HEK293T (cell line): ENCODE measurements at regions not wholly inside any gene's neighbourhood (a gene's known extent, or its start where the extent isn't known, plus 50 kb on each side); places are given as distances from the start of the nearest gene placed in this dataset.

Experiments
- CTCF ChIA-PET: fragments of 350-600 bp; formaldehyde crosslinking; extraction: SDS; loops from one replicate; lab custom pipeline; 2021; ENCODE audit warnings: antibody characterized with exemption, inconsistent platforms; lab: Yijun Ruan, JAX
- POLR2A ChIA-PET: fragments of 350-600 bp; formaldehyde crosslinking; extraction: SDS; loops from one replicate; lab custom pipeline; 2020; ENCODE audit warnings: antibody characterized with exemption, inconsistent platforms; lab: Yijun Ruan, JAX
- DNase-seq: peaks from one replicate; pipeline ENCODE4 v3.0.0; 2012; ENCODE audit warnings: mixed read lengths; ENCODE audit errors: extremely low spot score
- ARNT ChIP-seq: fragments of 450-650 bp; IDR thresholded peaks from 2 replicates; pipeline ENCODE4 v1.6.1; 2017; ENCODE audit warnings: mild to moderate bottlenecking
- BHLHE40 ChIP-seq: fragments of 450-650 bp; IDR thresholded peaks from 2 replicates; pipeline ENCODE4 v1.6.1; 2016; ENCODE audit warnings: mild to moderate bottlenecking, moderate library complexity, borderline replicate concordance
- CTBP1 ChIP-seq: fragments of 450-650 bp; IDR thresholded peaks from 2 replicates; pipeline ENCODE4 v1.6.1; 2016; ENCODE audit warnings: borderline replicate concordance
- ELF4 ChIP-seq: fragments of 450-650 bp; IDR thresholded peaks from 2 replicates; pipeline ENCODE4 v1.6.1; 2017; ENCODE audit warnings: antibody characterized with exemption
- FOXA1 ChIP-seq: fragments of 450-650 bp; IDR thresholded peaks from 2 replicates; pipeline ENCODE4 v1.6.1; 2016; ENCODE audit warnings: mild to moderate bottlenecking
- FOXK2 ChIP-seq: fragments of 450-650 bp; IDR thresholded peaks from 2 replicates; pipeline ENCODE4 v1.6.1; 2016; ENCODE audit warnings: mild to moderate bottlenecking
- FOXM1 ChIP-seq: fragments of 450-650 bp; IDR thresholded peaks from 2 replicates; pipeline ENCODE4 v1.6.1; 2017; ENCODE audit warnings: mild to moderate bottlenecking, borderline replicate concordance
- HDGF ChIP-seq: fragments of 450-650 bp; IDR thresholded peaks from 2 replicates; pipeline ENCODE4 v1.6.1; 2017; ENCODE audit warnings: antibody characterized with exemption, borderline replicate concordance
- L3MBTL2 ChIP-seq: fragments of 450-650 bp; conservative IDR thresholded peaks from 2 replicates; pipeline ENCODE4 v1.6.1; 2016; ENCODE audit warnings: mild to moderate bottlenecking
- LEF1 ChIP-seq: fragments of 450-650 bp; IDR thresholded peaks from 2 replicates; pipeline ENCODE4 v1.6.1; 2017; ENCODE audit warnings: mild to moderate bottlenecking, borderline replicate concordance
- NFRKB ChIP-seq: fragments of 450-650 bp; IDR thresholded peaks from 2 replicates; pipeline ENCODE4 v1.6.1; 2016; ENCODE audit warnings: mild to moderate bottlenecking, moderate library complexity
- SP1 ChIP-seq: fragments of 450-650 bp; IDR thresholded peaks from 2 replicates; pipeline ENCODE4 v1.6.1; 2017
- SUZ12 ChIP-seq: fragments of 450-650 bp; IDR thresholded peaks from 2 replicates; pipeline ENCODE4 v1.6.1; 2016; ENCODE audit warnings: mild to moderate bottlenecking
- TARDBP ChIP-seq: fragments of 450-650 bp; IDR thresholded peaks from 2 replicates; pipeline ENCODE4 v1.6.1; 2016
- ZNF384 ChIP-seq: fragments of 450-650 bp; IDR thresholded peaks from 2 replicates; pipeline ENCODE4 v1.6.1; 2016
- TF ChIP-seq, protein P1 (sequence below): fragments of 450-650 bp; IDR thresholded peaks from 2 replicates; pipeline ENCODE4 v1.6.1; 2016

DNA sequence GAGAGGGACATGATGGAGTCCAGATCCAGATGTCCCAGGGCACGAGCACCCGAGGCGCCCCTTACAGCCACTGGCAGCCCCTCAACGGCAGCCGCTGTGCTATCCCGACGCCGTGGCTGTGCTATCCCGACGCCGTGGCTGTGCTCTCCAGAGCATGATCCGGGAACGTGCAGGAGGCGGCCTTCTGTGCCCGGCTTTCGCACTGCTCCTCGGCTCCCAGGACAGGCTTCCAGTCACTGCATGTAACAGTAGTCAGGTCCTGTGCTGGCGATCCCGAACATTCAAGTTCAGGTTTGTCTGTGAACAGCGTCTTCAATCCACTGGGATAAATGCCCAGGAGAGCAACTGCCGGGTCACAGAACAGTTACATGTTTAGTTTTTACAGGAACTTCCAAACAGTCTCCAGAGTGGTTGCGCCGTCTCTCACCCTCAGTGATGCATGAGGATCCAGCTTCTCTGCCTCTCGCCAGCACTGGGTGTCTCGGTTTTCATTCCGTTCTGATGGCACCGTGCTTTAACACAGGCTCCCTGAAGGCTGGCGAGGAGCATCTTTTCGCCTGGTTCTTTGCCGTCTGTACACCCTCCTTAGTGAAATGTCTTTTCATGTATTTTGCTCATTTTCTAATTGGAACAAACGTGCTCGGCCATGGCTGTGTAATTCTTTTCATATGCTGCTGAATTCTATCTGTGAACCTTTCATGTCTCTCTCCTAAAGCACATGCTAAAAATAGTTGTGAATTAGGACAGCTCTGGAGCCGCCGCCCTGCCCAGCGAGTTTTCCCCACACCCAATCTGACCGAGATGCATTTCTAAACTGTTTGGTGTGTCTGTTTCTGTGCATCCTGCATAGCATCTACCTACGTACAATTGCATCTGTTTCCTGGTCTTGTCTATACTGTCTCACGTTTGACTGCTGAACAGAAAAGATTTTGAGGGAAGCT, 72.6 kb upstream of the METRNL start:
- no peak for DNase-seq
- ChIA-PET POLR2A (no interaction called here), CTCF (no interaction called here)
- TF ChIP-seq, protein P1, sequence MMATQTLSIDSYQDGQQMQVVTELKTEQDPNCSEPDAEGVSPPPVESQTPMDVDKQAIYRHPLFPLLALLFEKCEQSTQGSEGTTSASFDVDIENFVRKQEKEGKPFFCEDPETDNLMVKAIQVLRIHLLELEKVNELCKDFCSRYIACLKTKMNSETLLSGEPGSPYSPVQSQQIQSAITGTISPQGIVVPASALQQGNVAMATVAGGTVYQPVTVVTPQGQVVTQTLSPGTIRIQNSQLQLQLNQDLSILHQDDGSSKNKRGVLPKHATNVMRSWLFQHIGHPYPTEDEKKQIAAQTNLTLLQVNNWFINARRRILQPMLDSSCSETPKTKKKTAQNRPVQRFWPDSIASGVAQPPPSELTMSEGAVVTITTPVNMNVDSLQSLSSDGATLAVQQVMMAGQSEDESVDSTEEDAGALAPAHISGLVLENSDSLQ: no peak
- no peak for TF ChIP-seq HDGF
- TF ChIP-seq FOXK2: no peak
- TF ChIP-seq NFRKB: no peak
- TF ChIP-seq SUZ12: no peak
- no peak for TF ChIP-seq ELF4
- no peak for TF ChIP-seq TARDBP
- TF ChIP-seq FOXM1: no peak
- TF ChIP-seq LEF1: no peak
- TF ChIP-seq ZNF384: no peak
- TF ChIP-seq BHLHE40: no peak
- TF ChIP-seq CTBP1: no peak

DNA sequence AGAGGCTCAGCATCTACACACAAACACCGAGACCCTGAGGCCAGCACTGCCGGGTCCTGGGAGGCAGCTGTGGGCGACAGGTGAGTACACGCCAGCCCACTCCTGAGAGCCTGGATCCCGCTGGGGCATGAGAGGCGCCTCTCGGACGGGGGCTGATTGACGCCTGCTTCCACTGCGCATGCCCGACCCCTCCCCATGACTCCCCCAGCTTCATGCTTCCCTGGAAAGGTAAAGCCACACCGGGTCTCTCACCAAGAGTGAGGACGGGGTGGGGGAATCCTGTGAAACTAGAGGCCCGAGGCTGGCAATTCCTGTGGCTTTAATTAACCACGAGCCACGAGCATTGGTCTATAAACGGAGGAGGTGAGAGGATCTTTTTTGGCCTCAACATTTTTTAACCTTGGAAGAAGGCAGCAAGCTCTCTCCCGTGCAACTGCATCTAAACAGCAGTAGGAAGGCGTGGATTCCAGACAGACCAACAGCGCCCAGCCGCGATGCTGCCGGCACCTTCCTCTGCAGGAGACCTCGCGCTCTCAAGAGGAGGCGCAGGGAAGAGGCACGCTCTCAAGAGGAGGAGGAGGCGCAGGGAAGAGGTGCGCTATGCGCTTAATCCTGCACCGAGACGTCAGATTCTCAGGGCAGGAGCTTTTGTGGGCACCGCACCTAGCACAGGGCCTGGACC, 71.8 kb upstream of the METRNL start:
- POLR2A ChIA-PET: no interaction called here
- CTCF ChIA-PET: no interaction called here
- TF ChIP-seq NFRKB: no peak
- no peak for TF ChIP-seq ELF4
- no peak for DNase-seq

DNA sequence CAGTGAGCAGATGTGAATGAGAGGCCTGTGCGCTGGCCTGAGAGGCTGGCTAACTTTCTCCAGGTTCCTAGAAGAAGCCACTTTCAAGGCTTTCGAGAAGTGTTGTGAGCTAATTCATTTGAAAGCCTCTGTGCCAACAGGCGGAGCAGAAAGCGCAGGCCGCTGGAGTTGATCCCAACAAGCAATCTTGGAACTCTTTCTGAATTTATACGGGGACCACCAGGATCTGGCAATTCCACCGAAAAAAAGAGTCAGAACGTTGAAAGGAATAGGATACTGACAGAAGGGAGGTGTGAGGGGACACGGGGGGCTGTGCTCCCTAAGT, 71.3 kb upstream of the METRNL start:
- ChIA-PET POLR2A (no interaction called here), CTCF (no interaction called here)
- TF ChIP-seq SUZ12: no peak
- TF ChIP-seq FOXA1: no peak
- TF ChIP-seq SP1: no peak
- TF ChIP-seq L3MBTL2: no peak
- no peak for DNase-seq

DNA sequence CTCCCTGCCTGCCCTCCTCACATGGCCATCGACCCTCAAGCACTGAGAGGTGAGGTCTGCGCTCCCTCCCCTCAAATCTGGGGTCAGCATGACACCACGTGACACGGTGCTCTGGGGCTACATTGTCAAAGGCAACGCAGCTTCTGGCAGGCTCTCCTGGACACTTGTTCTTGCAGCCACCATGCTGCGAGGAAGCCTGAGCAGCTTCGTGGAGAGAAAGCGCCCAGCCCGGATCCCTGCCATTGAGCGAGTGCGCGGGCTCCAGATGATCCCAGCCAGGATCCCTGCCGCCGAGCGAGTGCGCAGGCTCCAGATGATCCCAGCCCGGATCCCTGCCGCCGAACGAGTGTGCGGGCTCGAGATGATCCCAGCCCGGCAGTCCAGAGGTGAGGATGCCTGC, 70.9 kb upstream of the METRNL start:
- DNase-seq: no peak
- CTCF ChIA-PET: no interaction called here
- POLR2A ChIA-PET: no interaction called here
- TF ChIP-seq, protein P1: no peak
- no peak for TF ChIP-seq SP1
- no peak for TF ChIP-seq LEF1
- no peak for TF ChIP-seq ZNF384
- no peak for TF ChIP-seq HDGF
- TF ChIP-seq ARNT: no peak
- TF ChIP-seq FOXM1: no peak
- no peak for TF ChIP-seq SUZ12
- no peak for TF ChIP-seq BHLHE40
- TF ChIP-seq L3MBTL2: no peak
- TF ChIP-seq NFRKB: no peak
- no peak for TF ChIP-seq FOXA1
- no peak for TF ChIP-seq CTBP1

DNA sequence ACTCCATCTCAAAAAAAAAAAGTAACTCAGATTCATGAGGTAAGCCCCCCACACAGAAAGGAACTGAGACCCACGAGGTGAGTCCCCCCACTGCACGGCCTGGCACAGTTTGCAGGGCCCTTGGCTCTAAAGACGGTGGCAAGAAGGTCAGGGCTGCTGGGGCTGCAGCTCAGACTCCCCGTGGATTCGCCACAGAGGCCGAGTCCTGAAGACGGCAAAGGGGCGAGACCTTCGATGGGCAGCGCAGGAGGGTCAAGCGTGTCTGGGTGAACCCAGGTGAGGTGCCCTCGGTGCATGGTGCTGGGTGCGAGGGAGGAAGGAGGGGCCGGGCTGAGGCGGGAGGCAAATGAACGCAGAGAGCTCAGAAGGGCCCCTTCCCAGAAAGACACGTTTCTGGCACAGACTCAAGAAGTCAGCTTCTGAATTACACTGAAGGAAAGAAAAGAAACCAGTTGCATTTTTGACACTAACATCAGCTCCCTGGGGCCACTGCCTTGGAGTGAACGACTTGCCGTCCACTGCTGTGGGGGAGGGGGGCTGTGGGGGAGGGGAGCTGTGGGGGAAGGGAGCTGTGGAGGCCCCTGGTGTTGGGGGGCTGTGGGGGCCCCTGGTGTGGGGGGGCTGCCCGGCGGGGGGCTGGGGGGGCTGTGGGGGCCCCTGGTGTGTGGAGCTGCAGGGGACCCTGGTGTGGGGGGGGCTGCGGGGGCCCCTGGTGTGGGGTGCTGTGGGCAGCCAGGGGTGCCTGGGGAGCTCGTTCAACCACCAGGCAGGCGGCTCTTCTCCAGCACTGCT, 69.8 kb upstream of the METRNL start:
- POLR2A ChIA-PET: no interaction called here
- CTCF ChIA-PET: no interaction called here
- DNase-seq: no peak
- no peak for TF ChIP-seq FOXA1
- no peak for TF ChIP-seq BHLHE40
- no peak for TF ChIP-seq ZNF384
- TF ChIP-seq NFRKB: no peak
- TF ChIP-seq, protein P1: no peak
- no peak for TF ChIP-seq LEF1
- no peak for TF ChIP-seq L3MBTL2
- no peak for TF ChIP-seq SUZ12
- TF ChIP-seq ELF4: no peak
- no peak for TF ChIP-seq FOXK2
- no peak for TF ChIP-seq CTBP1
- no peak for TF ChIP-seq FOXM1
- TF ChIP-seq SP1: no peak
- TF ChIP-seq TARDBP: no peak
- TF ChIP-seq ARNT: no peak
- TF ChIP-seq HDGF: no peak
